ENCODE measurements at regions not wholly inside any gene's neighbourhood (a gene's known extent, or its start where the extent isn't known, plus 50 kb on each side); places are given as distances from the start of the nearest gene placed in this dataset.

GRCh38 chr6:167644412-167645132 is 182.1 kb upstream of the AFDN start:
- ATAC-seq (ENCODE audit: low read depth) (no peak), DNase-seq (no peak)
- H2BK5ac ChIP-seq (ENCODE audit: low read depth, low read length, poor library complexity, severe bottlenecking), result no peak overlapping the region
- H3K56ac ChIP-seq (ENCODE audit: extremely low read depth, insufficient read depth, low read length), result no peak overlapping the region
- no peaks in the 10 kb centered on the region for H3K79me1 ChIP-seq (ENCODE audit: low read depth in 1 of 2, low read length in 2 of 2)
- dilution Hi-C loops (cut with HindIII; ENCODE audit: low sequenced_read_pairs, unreplicated experiment), result no loop called here
- no peaks in the 10 kb centered on the region for H3K27me3 ChIP-seq (ENCODE audit: control insufficient read depth, insufficient read depth, low read length)
- H4K8ac ChIP-seq (ENCODE audit: low read depth in 2 of 2, low read length in 2 of 2), result no peak overlapping the region
- no peak overlapping the region for H3K18ac ChIP-seq (ENCODE audit: low read depth, low read length)
- no peak overlapping the region for H2BK120ac ChIP-seq (ENCODE audit: low read depth, low read length)
- H3K36me3 ChIP-seq (ENCODE audit: control insufficient read depth, insufficient read depth, low read length), result no peaks in the 10 kb centered on the region
- CTCF ChIA-PET, result no interaction called here
- H3K9me1 ChIP-seq (ENCODE audit: insufficient read depth, low read length), result no peaks in the 10 kb centered on the region
- no TSS peak for BruUV-seq (replicated peaks)
- H3K9ac ChIP-seq (ENCODE audit: low read depth, low read length), result no peak overlapping the region
- no peaks in the 10 kb centered on the region for H4K20me1 ChIP-seq (ENCODE audit: insufficient read depth, low read length)
- intact Hi-C loops (cut with micrococcal nuclease), result no loop called here
- no peak overlapping the region for H4K5ac ChIP-seq (ENCODE audit: low read depth, low read length)
- no peak overlapping the region for H2AFZ ChIP-seq (replicated peaks; ENCODE audit: low read length, poor library complexity)
- H2BK15ac ChIP-seq (ENCODE audit: low read depth, low read length), result no peak overlapping the region
- H3K4me2 ChIP-seq (ENCODE audit: low read depth, low read length), result no peak overlapping the region
- WGBS, 2 experiments (ENCODE audit: extremely low coverage in 2 of 2, insufficient read length in 1 of 2), result 53% methylated on average over 6 of the region's 21 CpGs; no CpG with 5 or more reads in 1 of the 2 experiments
- H3K4me1 ChIP-seq (ENCODE audit: control insufficient read depth, insufficient read depth, low read length), result no peaks in the 10 kb centered on the region
- H3K14ac ChIP-seq (replicated peaks; ENCODE audit: low read depth, low read length), result no peak overlapping the region
- H3K23ac ChIP-seq (ENCODE audit: low read depth, low read length), result no peak overlapping the region
- TF ChIP-seq, protein P1, sequence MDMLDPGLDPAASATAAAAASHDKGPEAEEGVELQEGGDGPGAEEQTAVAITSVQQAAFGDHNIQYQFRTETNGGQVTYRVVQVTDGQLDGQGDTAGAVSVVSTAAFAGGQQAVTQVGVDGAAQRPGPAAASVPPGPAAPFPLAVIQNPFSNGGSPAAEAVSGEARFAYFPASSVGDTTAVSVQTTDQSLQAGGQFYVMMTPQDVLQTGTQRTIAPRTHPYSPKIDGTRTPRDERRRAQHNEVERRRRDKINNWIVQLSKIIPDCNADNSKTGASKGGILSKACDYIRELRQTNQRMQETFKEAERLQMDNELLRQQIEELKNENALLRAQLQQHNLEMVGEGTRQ (IDR thresholded peaks at IDR 0.05; ENCODE audit: low read depth, low read length), result no peak
- TF ChIP-seq RFX5 (IDR thresholded peaks at IDR 0.05; ENCODE audit: low read depth, low read length), result no peak
- no peak for TF ChIP-seq POLR2A (IDR thresholded peaks at IDR 0.05; ENCODE audit: low read depth, low read length)
- TF ChIP-seq NFE2L2 (IDR thresholded peaks at IDR 0.05; ENCODE audit: low read depth, low read length), result no peak
- TF ChIP-seq MAFK (IDR thresholded peaks at IDR 0.05; ENCODE audit: low read depth, low read length), result no peak
- TF ChIP-seq CHD1 (IDR thresholded peaks at IDR 0.05; ENCODE audit: low read depth, low read length), result no peak
- TF ChIP-seq FOS (IDR thresholded peaks at IDR 0.05; ENCODE audit: low read depth, low read length), result no peak
- TF ChIP-seq RAD21 (IDR thresholded peaks at IDR 0.05; ENCODE audit: low read length), result no peak
- TF ChIP-seq CTCF (conservative IDR thresholded peaks at IDR 0.05; ENCODE audit: low read depth, low read length), result no peak
- no peak for TF ChIP-seq SMC3 (IDR thresholded peaks at IDR 0.05; ENCODE audit: low read depth, low read length)
- H3K9me3 ChIP-seq (ENCODE audit: control insufficient read depth, insufficient read depth, low read length), result peaks cover 25% of the 10 kb centered on the region
- H3K4ac ChIP-seq (ENCODE audit: low read depth, low read length), result no peak overlapping the region
- no peak overlapping the region for H4K91ac ChIP-seq (ENCODE audit: insufficient read depth, low read depth, low read length)
- no peak overlapping the region for H2AK5ac ChIP-seq (ENCODE audit: low read depth, low read length)
- H2BK20ac ChIP-seq (ENCODE audit: low read depth, low read length), result no peak overlapping the region
- no peak overlapping the region for H3K27ac ChIP-seq (ENCODE audit: insufficient read depth, low read length)
- POLR2A ChIA-PET (ENCODE audit: unreplicated experiment), result no interaction called here
- no peak overlapping the region for H2AK9ac ChIP-seq (replicated peaks; ENCODE audit: low read depth, low read length, poor library complexity)
- H3K4me3 ChIP-seq (ENCODE audit: insufficient read depth, low read depth, low read length), result no peak overlapping the region
- in situ Hi-C loops (cut with MboI; ENCODE audit: low sequenced_read_pairs), result no loop called here

Measured in IMR-90 (cell line).